ENCODE measurements at regions not wholly inside any gene's neighbourhood (a gene's known extent, or its start where the extent isn't known, plus 50 kb on each side); places are given as distances from the start of the nearest gene placed in this dataset.

- DNase-seq: no peak
Measured at GRCh38 chr16:17532338-17532995, 61.7 kb upstream of the XYLT1 start.

- no peak for DNase-seq
Measured at GRCh38 chr16:17529982-17530760, 59.4 kb upstream of the XYLT1 start.

GRCh38 chr16:17526956-17527937 lies 56.5 kb upstream of the XYLT1 start:
- DNase-seq: no peak

- DNase-seq: no peak
Measured at GRCh38 chr16:17524656-17525055, 53.9 kb upstream of the XYLT1 start.

- no peak for DNase-seq
Measured at GRCh38 chr16:17520561-17520960, 49.8 kb upstream of the XYLT1 start.

All from islet precursor cell (in vitro differentiated cells).